Spleen (tissue), 11 donors: ENCODE measurements at regions not wholly inside any gene's neighbourhood (a gene's known extent, or its start where the extent isn't known, plus 50 kb on each side); places are given as distances from the start of the nearest gene placed in this dataset.

Source experiments
- DNase-seq: peaks from one replicate; pipeline ENCODE4 v3.0.0-alpha.2; 2020
- H3K27ac ChIP-seq, 8 donors: fragments of 200-600 bp; sonication (generic) in 7 of 8; 1 replicate in 4 of 8; 2 replicates in 4 of 8; pipeline versions ENCODE4 v1.5.0 to v1.8.0; 2016 to 2021; ENCODE audit warnings: inconsistent platforms in 4 of 8, mild to moderate bottlenecking in 4 of 8, moderate library complexity in 1 of 8
- H3K27me3 ChIP-seq, 7 donors: fragments of 200-600 bp; sonication (generic) in 6 of 7; replicated peaks in 1 of 7; 1 replicate in 4 of 7; 2 replicates in 3 of 7; pipeline versions ENCODE4 v1.5.0 to v1.8.0; 2016 to 2021; ENCODE audit warnings: inconsistent platforms in 3 of 7, mild to moderate bottlenecking in 1 of 7
- H3K36me3 ChIP-seq, 6 donors: fragments of 200-600 bp; sonication (generic) in 5 of 6; 1 replicate in 4 of 6; 2 replicates in 2 of 6; pipeline versions ENCODE4 v1.5.0 to v1.8.0; 2016 to 2021; ENCODE audit warnings: inconsistent platforms in 2 of 6
- H3K4me1 ChIP-seq, 6 donors: fragments of 200-600 bp; sonication (generic) in 5 of 6; 1 replicate in 3 of 6; 2 replicates in 3 of 6; pipeline versions ENCODE4 v1.5.0 to v1.8.0; 2016 to 2021; ENCODE audit warnings: inconsistent platforms in 3 of 6
- H3K4me3 ChIP-seq, 8 donors: fragments of 200-600 bp; sonication (generic) in 7 of 8; 1 replicate in 4 of 8; 2 replicates in 4 of 8; pipeline versions ENCODE4 v1.5.0 to v1.8.0; 2016 to 2021; ENCODE audit warnings: inconsistent platforms in 4 of 8, mild to moderate bottlenecking in 4 of 8, moderate library complexity in 2 of 8
- H3K9me3 ChIP-seq, 8 donors: fragments of 200-600 bp; sonication (generic) in 7 of 8; 1 replicate in 4 of 8; 2 replicates in 4 of 8; pipeline versions ENCODE4 v1.5.0 to v1.8.0; 2016 to 2021; ENCODE audit warnings: inconsistent platforms in 4 of 8
- CTCF ChIP-seq, 11 experiments: fragments of 200-600 bp in 7 of 11; fragments of 450-650 bp in 4 of 11; sonication (generic) in 4 of 11; IDR thresholded peaks in 8 of 11; conservative IDR thresholded peaks in 3 of 11; 1 replicate in 7 of 11; 2 replicates in 4 of 11; pipeline versions ENCODE4 v1.4.0 to v1.8.0; 2016 to 2021; ENCODE audit warnings: antibody characterized with exemption in 11 of 11, inconsistent platforms in 4 of 11, mild to moderate bottlenecking in 1 of 11
- POLR2A ChIP-seq, 3 donors: fragments of 450-650 bp; IDR thresholded peaks; one replicate each; pipeline ENCODE4 v1.5.1; 2017; ENCODE audit warnings: antibody characterized with exemption in 3 of 3, mild to moderate bottlenecking in 1 of 3
- POLR2AphosphoS5 ChIP-seq, 3 donors: sonication (generic); formaldehyde crosslinking; IDR thresholded peaks; one replicate each; pipeline ENCODE4 v1.5.1; 2017; ENCODE audit warnings: antibody characterized with exemption in 3 of 3
- WGBS, 5 donors: extraction: QIAGEN DNeasy Blood & Tissue Kit in 3 of 5; methylation state at CpG; one replicate each; pipeline versions ENCODE4 v1.1.5 to v1.1.7; 2013 to 2018; 5-methylcytosine and 5-hydroxymethylcytosine counted together
- intact Hi-C: fragments of 100-400 bp; cut with DNase I; formaldehyde crosslinking; loops from one replicate; pipeline ENCODE4 v1.15.0; 2023; ENCODE audit warnings: low total_unique reads
- donor health status: healthy with polysubstance abuse.
- donor health status: DM: no; HTN: no; CAD: no; lungs with moderate emphysema.
- donor health status: DM: no; HTN: no; CAD: no.
- donor health status: Bipolar disorder and iron deficiency.
- donor health status: healthy.
- donor health status: DM: no; HTN: no; CAD: no.
- donor health status: DM: yes; HTN: yes; CAD: no.

- Histone ChIP-seq H3K9me3 (no peaks in the 10 kb centered on the region), H3K27ac (no peak overlapping the region), H3K4me3 (no peak overlapping the region), H3K36me3 (no peaks in the 10 kb centered on the region), H3K27me3 (no peaks in the 10 kb centered on the region), H3K4me1 (no peaks in the 10 kb centered on the region)
- TF ChIP-seq CTCF (IDR thresholded peaks at IDR 0.05 in 8 of 11, conservative IDR thresholded peaks at IDR 0.05 in 3 of 11): no peak
- TF ChIP-seq POLR2A (IDR thresholded peaks at IDR 0.05): no peak
- TF ChIP-seq POLR2AphosphoS5 (IDR thresholded peaks at IDR 0.05): no peak
- intact Hi-C loops: no loop called here
- WGBS, 5 donors: 86 to 100% (median 94%) methylated on average over 2 of the region's 2 CpGs
- no peak for DNase-seq
Observed at GRCh38 chr3:161575901-161576300, 79.3 kb downstream of the OTOL1 start.

GRCh38 chr3:161576311-161576710 is 79.7 kb downstream of the OTOL1 start:
- 64 to 76% (median 68%) methylated on average over 2 of the region's 2 CpGs for WGBS, 5 donors
- H3K4me1 ChIP-seq: no peaks in the 10 kb centered on the region
- DNase-seq: no peak
- no peaks in the 10 kb centered on the region for H3K36me3 ChIP-seq
- TF ChIP-seq POLR2AphosphoS5 (IDR thresholded peaks at IDR 0.05) (no peak), CTCF (IDR thresholded peaks at IDR 0.05 in 8 of 11, conservative IDR thresholded peaks at IDR 0.05 in 3 of 11) (no peak), POLR2A (IDR thresholded peaks at IDR 0.05) (no peak)
- no peaks in the 10 kb centered on the region for H3K27me3 ChIP-seq
- no peak overlapping the region for H3K27ac ChIP-seq
- intact Hi-C loops: no loop called here
- H3K9me3 ChIP-seq: no peaks in the 10 kb centered on the region
- no peak overlapping the region for H3K4me3 ChIP-seq

GRCh38 chr3:161576714-161577510 is 80.3 kb downstream of the OTOL1 start:
- Histone ChIP-seq H3K27ac (no peak overlapping the region), H3K9me3 (no peaks in the 10 kb centered on the region), H3K27me3 (no peaks in the 10 kb centered on the region), H3K4me3 (no peak overlapping the region), H3K36me3 (no peaks in the 10 kb centered on the region), H3K4me1 (no peaks in the 10 kb centered on the region)
- intact Hi-C loops: no loop called here
- no peak for TF ChIP-seq POLR2A (IDR thresholded peaks at IDR 0.05)
- TF ChIP-seq CTCF (IDR thresholded peaks at IDR 0.05 in 8 of 11, conservative IDR thresholded peaks at IDR 0.05 in 3 of 11): no peak
- no peak for TF ChIP-seq POLR2AphosphoS5 (IDR thresholded peaks at IDR 0.05)
- DNase-seq: no peak
- WGBS, 5 donors: 72 to 81% (median 77%) methylated on average over 9 of the region's 9 CpGs

GRCh38 chr3:161577662-161578061 is 81.1 kb downstream of the OTOL1 start:
- WGBS, 5 donors: 35 to 100% (median 85%) methylated on average over 1 of the region's 1 CpG
- Histone ChIP-seq H3K9me3 (no peaks in the 10 kb centered on the region), H3K4me3 (no peak overlapping the region), H3K27me3 (no peaks in the 10 kb centered on the region), H3K4me1 (no peaks in the 10 kb centered on the region), H3K27ac (no peak overlapping the region), H3K36me3 (no peaks in the 10 kb centered on the region)
- intact Hi-C loops: no loop called here
- DNase-seq: no peak
- no peak for TF ChIP-seq CTCF (IDR thresholded peaks at IDR 0.05 in 8 of 11, conservative IDR thresholded peaks at IDR 0.05 in 3 of 11)
- TF ChIP-seq POLR2A (IDR thresholded peaks at IDR 0.05): no peak
- no peak for TF ChIP-seq POLR2AphosphoS5 (IDR thresholded peaks at IDR 0.05)
